ENCODE measurements at regions not wholly inside any gene's neighbourhood (a gene's known extent, or its start where the extent isn't known, plus 50 kb on each side); places are given as distances from the start of the nearest gene placed in this dataset.
"Not testable (repeated sequence)": the region's sequence is repeated elsewhere in the genome, so short reads cannot be mapped to it uniquely, and the experiment has no call there.

DNA sequence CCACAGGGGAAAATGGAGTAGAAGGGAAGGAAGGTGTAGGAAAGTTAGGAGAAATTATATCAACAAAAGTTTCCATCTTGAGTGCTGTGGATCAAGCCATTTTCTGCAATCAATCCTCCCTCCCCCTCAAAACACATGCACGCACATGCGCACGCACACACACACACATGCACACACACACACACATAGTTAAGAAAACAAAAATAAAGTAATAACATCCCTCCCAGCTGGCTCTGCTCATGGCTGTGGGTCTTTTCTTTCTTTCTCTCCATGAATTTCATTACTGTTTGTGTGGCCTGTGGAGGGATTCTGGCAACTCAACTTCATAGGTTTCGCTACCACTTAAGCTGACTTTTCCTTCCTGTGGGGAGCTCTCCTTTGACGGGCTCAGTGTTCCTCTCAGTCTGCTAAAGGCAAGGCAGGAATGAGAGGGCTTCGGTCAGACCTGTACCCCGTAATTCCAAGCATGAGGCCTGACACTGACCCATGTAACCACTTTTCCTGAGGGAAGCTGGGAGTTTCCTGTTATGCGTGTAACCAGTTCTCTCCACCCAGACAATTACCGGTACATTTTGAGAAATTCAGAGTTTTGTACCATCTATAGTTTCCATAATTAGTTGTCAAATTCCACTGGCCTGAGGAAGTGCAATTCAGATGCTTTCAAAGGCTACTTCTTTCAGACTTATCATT is 79.8 kb downstream of the ZNF92 start:
- DNase-seq, result no peak

DNA sequence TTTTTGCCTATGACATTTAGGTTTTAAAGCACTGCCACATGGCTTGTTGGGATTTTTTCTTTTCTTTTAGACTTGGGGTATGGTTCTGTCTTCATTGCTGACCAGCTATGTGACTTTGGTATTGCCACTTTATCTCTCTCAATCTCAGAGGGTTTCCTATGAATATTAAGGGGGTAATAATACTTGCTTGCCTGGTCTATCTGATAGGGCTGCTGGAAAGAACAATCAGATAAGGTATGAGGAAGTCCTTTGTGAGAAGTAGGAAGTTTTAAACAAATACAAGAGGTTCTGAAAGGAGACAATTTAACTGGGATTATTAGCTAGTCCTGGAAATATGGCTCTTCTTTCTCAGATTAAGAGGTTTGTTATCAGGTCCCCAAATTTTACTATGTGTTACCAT is 80.8 kb downstream of the ZNF92 start:
- no peak for DNase-seq

DNA sequence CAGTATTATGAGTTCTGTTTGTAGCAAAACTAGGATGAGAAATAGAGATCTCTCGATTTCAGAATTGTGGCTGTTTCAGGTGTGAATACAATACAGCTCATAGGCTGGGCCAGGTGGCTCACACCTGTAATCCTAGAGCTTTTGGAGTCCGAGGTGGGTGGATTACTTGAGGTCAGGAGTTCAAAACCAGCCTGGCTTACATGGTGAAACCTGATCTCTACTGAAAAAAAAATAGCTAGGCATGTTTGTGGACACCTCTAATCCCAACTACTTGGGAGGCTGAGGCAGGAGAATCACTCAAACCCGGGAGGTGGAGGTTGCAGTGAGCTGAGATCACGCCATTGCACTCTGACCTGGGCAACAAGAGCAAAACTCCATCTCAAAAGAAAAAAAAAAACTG is 81.4 kb downstream of the ZNF92 start:
- DNase-seq, result not testable (repeated sequence)

DNA sequence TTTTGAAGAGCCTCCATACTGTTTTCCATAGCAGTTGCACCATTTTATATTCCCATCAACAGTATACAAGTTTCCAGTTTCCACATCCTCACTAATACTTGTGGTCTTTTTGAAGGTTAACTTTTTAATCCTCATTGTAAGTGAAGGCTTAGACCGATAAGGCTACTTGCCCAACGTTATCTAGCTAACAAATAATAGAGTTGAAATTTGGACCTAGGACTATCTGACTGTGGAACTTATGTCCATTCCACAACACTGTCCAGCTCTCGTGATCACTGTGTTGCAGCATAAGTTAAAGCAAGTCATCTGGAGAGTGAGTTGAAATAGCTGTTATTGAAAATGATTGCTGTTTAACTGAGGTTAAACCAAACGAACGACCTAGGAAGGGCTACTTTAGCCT is 84.0 kb downstream of the ZNF92 start:
- no peak for DNase-seq

DNA sequence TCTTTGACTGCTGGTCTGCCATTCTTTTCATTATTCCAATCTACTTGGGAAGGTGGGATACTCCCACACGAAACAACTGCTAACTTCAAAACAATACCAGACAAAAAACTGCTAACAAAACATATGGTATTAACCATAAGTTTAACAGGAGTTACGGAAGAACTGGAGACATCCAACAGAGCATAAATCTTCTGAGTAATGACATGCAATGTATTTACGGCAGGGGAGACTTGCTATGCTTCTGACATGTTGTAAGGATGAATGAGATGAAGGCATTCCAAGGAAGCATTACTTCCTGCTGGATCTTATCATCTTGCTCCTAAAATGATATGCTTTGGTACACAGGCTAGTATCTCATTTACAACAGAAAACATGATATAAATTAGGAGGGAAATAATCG is 85.8 kb downstream of the ZNF92 start:
- DNase-seq, result no peak

DNA sequence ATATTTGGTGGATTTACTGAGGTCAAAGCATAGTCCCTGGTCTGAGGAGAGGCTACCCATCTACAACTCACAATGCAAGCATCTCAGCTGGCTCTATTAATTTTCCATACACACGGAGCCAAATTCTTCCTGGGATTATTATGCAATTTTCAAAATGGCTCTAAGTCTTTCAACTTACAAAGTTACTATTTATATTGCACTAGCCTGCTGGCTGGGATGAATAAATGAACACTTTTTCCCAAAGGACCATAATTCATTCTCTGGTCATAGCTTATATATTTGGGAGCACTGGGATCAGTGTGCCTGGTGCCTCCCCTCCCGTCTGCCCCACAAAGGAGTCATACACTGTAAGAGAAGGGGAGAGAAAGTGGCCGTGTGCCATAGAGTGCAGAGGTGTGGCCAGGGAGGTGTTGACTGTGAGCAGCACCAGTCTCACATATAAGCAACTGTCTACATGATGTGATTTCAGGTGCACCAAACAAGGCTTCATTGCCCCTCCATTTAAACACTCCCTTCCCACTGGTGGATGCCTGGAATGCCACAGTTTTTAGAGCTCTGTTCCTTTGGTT is 88.6 kb downstream of the ZNF92 start:
- no peak for DNase-seq

DNA sequence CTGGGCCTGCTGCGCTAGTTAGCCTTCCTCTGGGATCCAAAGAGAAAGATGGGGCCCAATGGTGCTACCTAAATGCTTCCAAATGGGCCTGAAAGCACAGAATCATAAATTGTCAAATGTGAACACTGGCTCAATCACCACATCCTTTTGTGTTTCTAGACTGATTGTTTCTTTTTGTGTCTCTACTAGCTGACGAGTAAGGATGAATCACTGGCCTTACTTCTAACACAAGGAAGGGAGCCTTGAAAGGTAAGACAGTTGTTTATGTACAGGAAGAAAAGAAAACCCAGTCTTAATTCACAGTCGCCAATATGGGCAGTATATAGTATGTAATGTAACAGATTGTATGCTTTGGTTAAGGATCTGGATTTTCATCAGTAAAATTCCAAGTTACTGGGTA is 89.5 kb downstream of the ZNF92 start:
- DNase-seq, result no peak

DNA sequence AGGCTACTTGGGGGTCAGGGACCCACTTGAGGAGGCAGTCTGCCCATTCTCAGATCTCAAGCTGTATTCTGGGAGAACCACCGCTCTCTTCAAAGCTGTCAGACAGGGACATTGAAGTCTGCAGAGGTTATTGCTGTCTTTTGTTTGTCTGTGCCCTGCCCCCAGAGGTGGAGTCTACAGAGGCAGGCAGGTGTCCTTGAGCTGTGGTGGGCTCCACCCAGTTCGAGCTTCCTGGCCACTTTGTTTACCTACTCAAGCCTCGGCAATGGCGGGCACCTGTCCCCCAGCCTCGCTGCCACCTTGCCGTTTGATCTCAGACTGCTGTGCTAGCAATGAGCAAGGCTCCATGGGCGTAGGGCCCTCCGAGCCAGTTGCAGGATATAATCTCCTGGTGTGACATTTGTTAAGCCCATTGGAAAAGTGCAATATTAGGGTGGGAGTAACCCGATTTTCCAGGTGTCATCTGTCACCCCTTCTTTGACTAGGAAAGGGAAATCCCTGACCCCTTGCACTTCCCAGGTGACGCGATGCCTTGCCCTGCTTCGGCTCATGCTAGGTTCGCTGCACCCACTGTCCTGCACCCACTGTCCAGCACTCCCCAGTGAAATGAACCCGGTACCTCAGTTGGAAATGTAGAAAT is 96.4 kb downstream of the ZNF92 start:
- DNase-seq, result not testable (repeated sequence)

DNA sequence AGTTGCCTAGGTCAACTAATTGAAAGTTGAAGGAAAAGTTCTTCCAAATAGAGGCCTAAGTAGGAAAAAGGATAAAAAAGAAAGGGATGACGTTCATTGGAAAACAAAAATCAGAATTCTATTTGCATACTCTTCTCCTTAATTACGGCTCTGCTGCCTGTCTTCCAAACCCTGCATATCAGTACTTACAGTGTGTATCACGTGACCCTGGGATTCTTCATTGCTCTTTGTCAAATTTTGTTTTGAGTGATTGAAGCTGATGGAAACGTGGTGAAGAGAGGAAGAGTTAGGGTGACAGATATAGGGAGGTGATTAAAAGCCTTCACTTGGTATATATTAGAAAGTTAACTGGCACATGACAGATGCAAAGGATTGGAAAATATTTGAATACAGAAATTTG is 97.9 kb downstream of the ZNF92 start:
- no peak for DNase-seq

DNA sequence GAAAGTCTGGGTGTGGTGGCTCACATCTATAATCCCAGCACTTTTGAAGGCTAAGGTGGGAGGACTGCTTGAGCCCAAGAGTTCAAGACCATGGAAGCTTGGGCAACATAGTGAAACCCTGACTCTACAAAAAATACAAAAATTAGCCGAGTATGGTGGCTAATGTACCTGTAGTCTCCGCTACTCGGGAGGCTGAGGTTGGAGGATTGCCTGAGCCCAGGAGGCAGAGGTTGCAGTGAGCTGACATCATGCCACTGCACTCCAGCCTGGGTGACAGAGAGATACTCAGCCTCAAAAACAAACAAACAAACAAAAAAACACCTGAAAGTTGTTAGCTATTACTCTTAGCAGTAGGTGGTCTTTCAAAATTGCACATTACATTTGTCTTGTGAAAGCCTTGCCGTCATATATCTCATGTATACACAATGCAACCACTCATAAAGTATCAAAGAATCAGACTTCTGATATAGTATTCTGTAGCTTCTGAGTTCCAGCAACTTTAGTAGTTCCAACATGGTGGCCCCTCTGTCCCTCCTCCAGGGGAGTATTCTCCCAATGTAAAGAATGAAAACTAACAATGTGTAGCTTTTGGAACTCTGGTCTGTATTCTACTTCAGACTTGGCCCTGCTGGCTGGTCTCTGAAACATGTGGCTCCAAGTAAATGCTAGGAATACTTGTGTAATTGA is 101.5 kb downstream of the ZNF92 start:
- no peak for DNase-seq

DNA sequence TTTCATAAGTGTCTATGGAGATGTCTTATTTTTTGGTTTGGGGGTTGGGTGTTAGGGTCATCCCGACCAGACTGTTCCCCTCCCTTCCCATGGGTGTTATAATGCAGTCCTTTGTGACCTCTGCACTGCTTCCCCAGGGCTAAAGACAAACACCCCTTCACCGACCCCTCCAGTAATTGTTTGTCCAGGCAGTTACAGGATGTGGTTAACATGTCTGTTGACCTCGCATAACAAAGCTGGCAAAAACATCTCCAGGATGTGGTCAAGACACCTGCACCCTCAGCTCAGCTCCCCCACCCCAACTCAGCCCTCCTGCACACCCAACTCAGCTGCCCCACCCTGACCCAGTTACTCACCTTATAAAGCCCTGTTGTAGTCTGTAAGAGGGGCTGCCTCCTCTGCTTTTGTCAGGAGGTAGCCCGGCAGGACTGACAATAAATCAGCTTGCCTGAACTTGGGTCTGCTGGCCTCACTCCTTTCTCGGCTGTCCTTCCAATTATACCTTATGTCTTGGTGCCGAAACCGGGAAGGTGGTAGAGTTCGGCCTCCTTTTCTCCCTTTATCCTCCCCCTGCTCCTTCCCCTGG is 102.2 kb downstream of the ZNF92 start:
- DNase-seq, result no peak

DNA sequence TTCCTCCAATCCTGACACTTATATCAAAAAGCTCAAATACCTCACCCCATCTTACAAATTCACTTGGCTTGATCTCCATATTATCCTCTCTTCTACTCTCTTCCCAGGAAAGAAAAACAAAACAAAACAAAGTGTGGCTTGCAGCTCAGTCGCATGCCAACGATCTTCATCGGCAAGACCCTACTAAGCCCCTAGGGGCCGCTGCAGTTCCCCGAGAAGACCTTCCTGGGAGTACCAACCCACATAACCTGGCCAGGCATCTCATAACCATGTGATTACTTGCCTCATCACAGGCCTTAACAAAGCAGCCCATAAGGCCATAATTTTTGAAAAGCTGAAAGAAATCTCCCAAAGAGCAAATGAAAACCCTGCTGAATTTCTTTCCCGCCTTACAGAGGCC is 103.7 kb downstream of the ZNF92 start:
- DNase-seq, result no peak

DNA sequence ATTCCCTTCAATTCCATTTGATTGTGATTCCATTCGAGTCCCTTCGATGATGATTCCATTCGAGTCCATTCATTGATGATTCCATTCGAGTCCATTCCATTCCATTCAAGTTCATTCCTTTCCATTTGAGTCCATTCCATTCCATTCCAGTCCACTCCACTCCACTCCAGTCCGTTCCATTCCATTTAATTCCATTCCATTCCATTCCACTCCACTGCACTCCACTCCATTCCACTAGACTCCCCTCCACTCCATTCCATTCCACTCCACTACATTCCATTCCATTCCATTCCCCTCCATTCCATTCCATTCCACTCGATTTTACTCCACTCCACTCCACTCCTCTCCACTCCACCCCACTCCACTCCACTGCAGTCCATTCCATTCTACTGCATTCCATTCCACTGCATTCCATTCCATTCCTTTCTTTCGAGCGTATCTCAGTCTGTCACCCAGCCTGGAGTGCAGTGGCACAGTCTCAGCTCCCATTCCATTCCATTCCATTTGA is 115.7 kb downstream of the ZNF92 start:
- no peak for DNase-seq

DNA sequence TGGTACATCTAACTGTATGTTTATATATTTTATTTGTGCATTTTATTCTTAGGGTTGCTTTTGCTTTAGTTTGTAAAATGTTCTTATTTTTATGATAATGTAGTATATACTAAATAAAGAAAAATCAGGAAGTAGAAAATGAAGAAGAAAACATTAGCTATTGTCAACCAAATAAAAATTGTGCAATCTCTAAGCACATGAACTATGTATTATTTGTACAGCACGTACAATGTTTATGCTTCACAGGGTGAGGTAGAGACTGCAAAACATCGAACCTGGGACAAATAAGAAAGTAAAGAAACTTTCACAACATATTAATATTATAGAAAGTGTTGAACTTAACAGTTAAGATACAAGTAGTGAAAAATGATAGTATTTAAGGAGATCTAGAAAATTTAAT is 123.0 kb downstream of the ZNF92 start:
- DNase-seq, result not testable (repeated sequence)

DNA sequence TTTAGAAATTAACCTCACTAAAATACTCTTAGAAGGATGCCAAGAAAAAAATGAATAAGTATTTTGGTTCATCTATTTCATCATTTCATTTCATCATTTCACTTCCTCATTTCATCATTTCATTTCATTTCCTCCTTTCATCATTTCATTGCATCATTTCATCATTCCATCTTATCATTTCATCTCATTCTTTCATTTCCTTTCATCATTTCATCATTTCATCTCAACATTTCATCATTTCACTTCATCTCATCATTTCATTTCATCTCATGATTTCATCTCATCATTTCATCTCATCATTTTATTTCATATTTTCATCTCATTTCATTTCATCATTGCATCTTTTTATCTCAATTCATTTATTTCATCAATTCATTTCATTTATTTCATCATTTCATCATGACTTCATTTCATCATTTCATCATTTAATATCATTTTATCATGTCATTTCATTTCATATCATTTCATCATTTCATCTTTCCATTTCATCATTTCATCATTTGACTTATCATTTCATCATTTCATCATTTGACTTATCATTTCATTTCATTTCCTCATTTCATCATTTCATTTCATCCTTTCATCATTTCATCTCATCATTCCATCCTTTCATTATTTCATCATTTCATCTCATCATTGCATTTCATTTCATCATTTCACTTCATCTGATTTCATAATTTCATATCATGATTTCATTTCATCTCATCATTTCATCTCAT is 129.9 kb downstream of the ZNF92 start:
- no peak for DNase-seq

DNA sequence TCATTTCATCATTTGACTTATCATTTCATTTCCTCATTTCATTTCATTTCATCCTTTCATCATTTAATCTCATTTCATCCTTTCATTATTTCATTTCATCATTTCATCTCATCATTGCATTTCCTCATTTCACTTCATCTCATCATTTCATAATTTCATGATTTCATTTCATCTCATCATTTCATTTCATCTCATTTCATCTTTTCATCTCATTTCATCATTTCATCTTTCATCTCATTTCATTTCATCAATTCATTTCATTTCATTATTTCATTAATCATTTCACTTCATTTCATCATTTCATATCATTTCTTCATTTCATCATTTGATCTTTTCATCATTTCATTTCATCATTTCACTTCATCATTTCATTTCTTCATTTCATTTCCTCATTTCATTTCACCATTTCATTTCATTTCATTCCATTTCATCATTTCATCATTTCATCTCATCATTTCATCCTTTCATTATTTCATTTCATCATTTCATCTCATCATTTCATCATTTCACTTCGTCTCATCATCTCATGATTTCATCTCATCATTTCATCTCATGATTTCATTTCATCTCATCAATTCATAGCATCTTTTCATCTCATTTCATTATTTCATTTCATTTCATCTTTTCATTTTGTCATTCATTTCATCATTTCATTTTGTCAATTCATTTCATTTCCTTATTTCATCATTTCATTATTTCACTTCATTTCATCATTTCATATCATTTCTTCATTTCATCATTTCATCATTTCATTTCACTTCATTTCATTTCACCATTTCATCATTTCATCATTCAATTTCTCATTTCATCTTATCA is 131.1 kb downstream of the ZNF92 start:
- DNase-seq, result not testable (repeated sequence)

DNA sequence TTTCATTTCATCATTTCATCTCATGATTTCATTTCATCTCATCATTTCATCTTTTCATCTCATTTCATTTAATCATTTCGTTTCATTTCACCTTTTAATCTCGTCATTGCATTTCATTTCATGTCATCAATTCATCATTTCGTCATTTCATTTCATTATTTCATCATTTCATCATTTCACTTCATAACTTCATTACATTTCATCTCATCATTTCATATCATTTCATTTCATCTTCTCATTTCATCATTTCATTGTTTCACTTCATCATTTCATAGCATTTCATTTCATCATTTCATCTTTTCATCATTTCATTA is 131.6 kb downstream of the ZNF92 start:
- DNase-seq, result not testable (repeated sequence)

DNA sequence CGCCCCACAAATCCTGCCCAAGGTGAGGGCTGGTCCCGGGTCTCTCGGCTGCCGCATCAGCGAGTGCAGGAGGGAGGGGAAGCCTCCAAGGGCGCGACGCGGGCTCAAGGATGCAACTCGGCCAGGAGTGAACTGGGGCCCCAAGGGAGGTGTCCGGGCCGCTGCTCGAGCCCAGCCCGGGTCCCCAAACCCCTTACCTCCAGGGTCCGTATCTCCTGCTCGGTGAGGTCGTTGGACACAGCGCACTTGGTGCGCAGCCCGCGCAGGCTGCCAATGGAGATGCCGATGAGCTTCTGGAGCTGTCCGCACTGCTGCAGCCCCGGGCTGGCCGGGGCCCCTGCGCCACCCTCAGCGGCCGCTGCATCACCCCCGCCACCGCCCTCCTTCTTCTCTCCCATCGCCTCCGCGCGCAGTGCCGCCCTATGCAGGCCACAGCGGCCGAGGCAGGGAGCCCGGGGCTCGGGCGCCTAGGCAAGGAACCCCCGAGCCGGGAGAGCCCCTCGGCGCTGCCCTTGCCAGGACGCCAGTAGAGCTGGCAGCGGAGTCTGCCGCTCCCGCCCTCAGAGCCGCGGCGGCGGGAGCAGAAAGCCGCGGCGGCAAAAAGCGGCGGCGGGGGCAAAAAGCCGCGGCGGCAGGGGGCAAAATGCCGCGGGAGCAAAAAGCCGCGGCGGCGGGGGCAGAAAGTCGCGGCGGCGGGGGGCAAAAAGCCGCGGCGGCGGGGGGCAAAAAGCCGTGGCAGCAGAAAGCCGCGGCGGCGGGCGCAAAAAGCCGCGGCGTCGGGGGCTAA is 135.1 kb downstream of the ZNF92 start:
- not testable (repeated sequence) for DNase-seq

DNA sequence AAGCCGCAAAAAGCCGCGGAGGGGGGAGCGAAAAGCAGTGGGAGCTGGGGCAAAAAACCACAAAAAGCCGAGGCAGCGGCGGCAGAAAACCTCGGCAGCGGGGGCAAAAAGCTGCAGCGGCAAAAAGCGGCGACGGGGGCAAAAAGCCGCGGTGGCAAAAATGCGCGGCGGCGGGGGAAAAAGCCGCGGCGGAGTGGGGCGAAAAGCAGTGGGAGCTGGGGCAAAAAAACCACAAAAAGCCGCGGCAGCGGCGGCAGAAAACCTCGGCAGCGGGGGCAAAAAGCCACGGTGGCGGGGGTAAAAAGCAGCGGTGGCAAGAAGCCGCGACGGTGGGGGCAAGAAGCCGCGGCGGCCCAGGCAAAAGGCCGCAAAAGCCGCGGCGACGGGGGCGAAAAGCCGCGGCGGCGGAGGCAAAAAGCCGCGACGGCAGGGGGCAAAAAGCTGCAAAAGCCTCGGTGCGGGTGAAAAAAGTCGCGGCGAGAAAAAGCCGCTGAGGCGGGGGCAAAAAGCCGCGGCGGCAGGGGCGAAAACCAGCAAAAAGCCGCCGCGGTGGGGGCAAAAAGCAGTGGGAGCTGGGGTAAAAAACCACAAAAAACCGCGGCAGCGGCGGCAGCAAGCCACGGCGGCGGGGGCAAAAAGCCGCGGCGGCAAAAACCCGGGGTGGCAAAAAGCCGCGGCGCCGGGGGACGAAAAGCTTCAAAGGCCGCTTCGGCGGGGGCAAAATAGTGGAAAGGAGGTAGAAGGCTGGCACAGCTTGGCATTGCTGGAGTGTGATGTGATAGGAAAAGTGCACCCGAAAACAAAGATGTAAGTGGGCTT is 135.9 kb downstream of the ZNF92 start:
- no peak for DNase-seq

DNA sequence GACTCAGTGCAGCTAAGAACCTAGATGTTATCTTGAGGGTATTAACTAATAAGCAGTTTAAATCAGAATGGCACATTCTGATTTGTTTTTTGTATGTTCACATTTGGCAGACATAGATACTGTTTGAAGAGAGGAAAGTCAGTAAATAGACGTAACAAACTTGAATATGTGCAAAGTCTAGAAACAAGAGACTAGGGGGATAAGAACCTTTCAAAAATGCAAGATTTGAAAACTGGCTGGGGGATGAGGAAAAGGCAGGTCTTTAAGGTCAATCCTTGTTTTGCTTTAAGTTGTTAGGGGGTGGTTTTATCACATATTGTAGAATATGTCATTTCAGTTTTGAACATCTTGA is 136.5 kb downstream of the ZNF92 start:
- not testable (repeated sequence) for DNase-seq
